GM12878 (cell line): ENCODE measurements at regions not wholly inside any gene's neighbourhood (a gene's known extent, or its start where the extent isn't known, plus 50 kb on each side); places are given as distances from the start of the nearest gene placed in this dataset.

ENCODE experiments used
- ATF2 ChIP-seq: IDR thresholded peaks from 2 replicates; pipeline ENCODE4 v1.6.1; 2012; ENCODE audit warnings: low read length, inconsistent platforms
- CTCF ChIP-seq, 3 experiments: IDR thresholded peaks in 2 of 3; conservative IDR thresholded peaks in 1 of 3; 2 replicates each; pipeline ENCODE4 v1.5.1; 2011; ENCODE audit warnings: low read depth in 3 of 3, low read length in 3 of 3, mild to moderate bottlenecking in 3 of 3, control low read depth in 2 of 3, moderate library complexity in 2 of 3, inconsistent platforms in 1 of 3, mixed read lengths in 1 of 3; ENCODE audit not compliant: control insufficient read depth in 2 of 3, insufficient read depth in 1 of 3; ENCODE audit errors: extremely low read depth in 1 of 3
- EED ChIP-seq: sonication (generic); IDR thresholded peaks from 2 replicates; pipeline ENCODE4 v1.6.1; 2016; ENCODE audit warnings: antibody characterized with exemption, low read depth
- FOXK2 ChIP-seq: fragments of 450-650 bp; IDR thresholded peaks from 2 replicates; pipeline ENCODE4 v1.6.1; 2017; ENCODE audit warnings: mild to moderate bottlenecking, moderate library complexity
- FOXM1 ChIP-seq: IDR thresholded peaks from 2 replicates; pipeline ENCODE4 v1.6.1; 2012; ENCODE audit warnings: low read depth, mild to moderate bottlenecking, inconsistent platforms, low read length, moderate library complexity
- MAX ChIP-seq: IDR thresholded peaks from 2 replicates; pipeline ENCODE4 v1.6.1; 2012; ENCODE audit warnings: low read depth, low read length, improper control_type of control experiment
- NFYB ChIP-seq: IDR thresholded peaks from 2 replicates; pipeline ENCODE4 v1.6.1; 2011; ENCODE audit warnings: low read depth, mild to moderate bottlenecking, low read length, improper control_type of control experiment, moderate library complexity; ENCODE audit not compliant: insufficient read depth
- USF1 ChIP-seq: IDR thresholded peaks from 2 replicates; pipeline ENCODE4 v1.6.1; 2011; ENCODE audit warnings: borderline replicate concordance, low read depth, mild to moderate bottlenecking, moderate library complexity, mixed read lengths, low read length; ENCODE audit not compliant: insufficient read depth; ENCODE audit errors: extremely low read length
- USF2 ChIP-seq: IDR thresholded peaks from 2 replicates; pipeline ENCODE4 v1.6.1; 2011; ENCODE audit warnings: low read depth, low read length, improper control_type of control experiment, borderline replicate concordance
- ZBTB33 ChIP-seq: fragments of 450-650 bp; IDR thresholded peaks from 2 replicates; pipeline ENCODE4 v1.6.1; 2017; ENCODE audit warnings: mild to moderate bottlenecking

GRCh38 chr4:12231098-12231497 is 802.4 kb upstream of the HS3ST1 start:
- no peak for TF ChIP-seq FOXM1
- no peak for TF ChIP-seq CTCF (IDR thresholded peaks at IDR 0.05 in 2 of 3, conservative IDR thresholded peaks at IDR 0.05 in 1 of 3; ENCODE audit: control insufficient read depth in 2 of 3, extremely low read depth in 1 of 3, insufficient read depth in 1 of 3, low read depth in 3 of 3, low read length in 3 of 3)
- no peak for TF ChIP-seq MAX
- no peak for TF ChIP-seq USF1
- no peak for TF ChIP-seq FOXK2
- TF ChIP-seq NFYB: no peak
- no peak for TF ChIP-seq ATF2
- no peak for TF ChIP-seq EED
- no peak for TF ChIP-seq USF2
- no peak for TF ChIP-seq ZBTB33
